Gastroesophageal sphincter (tissue), 4 donors: ENCODE measurements at regions not wholly inside any gene's neighbourhood (a gene's known extent, or its start where the extent isn't known, plus 50 kb on each side); places are given as distances from the start of the nearest gene placed in this dataset.
"Not testable (repeated sequence)": the region's sequence is repeated elsewhere in the genome, so short reads cannot be mapped to it uniquely, and the experiment has no call there.

ENCODE experiments used
- ATAC-seq: fragments of 150-250 bp; one replicate; pipeline ENCODE4 v1.9.1; 2016; ENCODE audit warnings: mild to moderate bottlenecking, moderate library complexity
- H3K27ac ChIP-seq, 4 donors: fragments of 200-600 bp; sonication (generic) in 3 of 4; 1 replicate in 3 of 4; 2 replicates in 1 of 4; pipeline ENCODE4 v1.5.1; 2016 to 2019
- H3K27me3 ChIP-seq: fragments of 200-600 bp; sonication (generic); one replicate; pipeline ENCODE4 v1.5.1; 2019
- H3K36me3 ChIP-seq, 2 donors: fragments of 200-600 bp; sonication (generic); one replicate each; pipeline ENCODE4 v1.5.1; 2019; ENCODE audit warnings: control low read depth in 1 of 2
- H3K4me1 ChIP-seq, 3 donors: fragments of 200-600 bp; sonication (generic); 1 replicate in 2 of 3; 2 replicates in 1 of 3; pipeline ENCODE4 v1.5.1; 2016 to 2019; ENCODE audit warnings: control low read depth in 2 of 3
- H3K4me3 ChIP-seq, 2 donors: fragments of 200-600 bp; sonication (generic); one replicate each; pipeline ENCODE4 v1.5.1; 2019; ENCODE audit warnings: mild to moderate bottlenecking in 1 of 2, moderate library complexity in 1 of 2
- H3K9me3 ChIP-seq, 3 donors: fragments of 200-600 bp; sonication (generic); one replicate each; pipeline ENCODE4 v1.5.1; 2017 to 2019; ENCODE audit warnings: control low read depth in 2 of 3
- WGBS, 2 donors: methylation state at CpG; one replicate each; pipeline ENCODE4 v1.1.5; 2018; ENCODE audit warnings: low coverage in 1 of 2; 5-methylcytosine and 5-hydroxymethylcytosine counted together

- H3K4me1 ChIP-seq, ATAC-seq, H3K27ac ChIP-seq, H3K9me3 ChIP-seq, H3K4me3 ChIP-seq, H3K36me3 ChIP-seq: not testable (repeated sequence)
- 73% methylated on average over 2 of the region's 2 CpGs; no CpG with 5 or more reads in 1 of the 2 donors for WGBS, 2 donors
- H3K27me3 ChIP-seq: peaks cover 12% of the 10 kb centered on the region
Observed at GRCh38 chr11:67940440-67940839, 63.5 kb downstream of the UNC93B1 start.

DNA sequence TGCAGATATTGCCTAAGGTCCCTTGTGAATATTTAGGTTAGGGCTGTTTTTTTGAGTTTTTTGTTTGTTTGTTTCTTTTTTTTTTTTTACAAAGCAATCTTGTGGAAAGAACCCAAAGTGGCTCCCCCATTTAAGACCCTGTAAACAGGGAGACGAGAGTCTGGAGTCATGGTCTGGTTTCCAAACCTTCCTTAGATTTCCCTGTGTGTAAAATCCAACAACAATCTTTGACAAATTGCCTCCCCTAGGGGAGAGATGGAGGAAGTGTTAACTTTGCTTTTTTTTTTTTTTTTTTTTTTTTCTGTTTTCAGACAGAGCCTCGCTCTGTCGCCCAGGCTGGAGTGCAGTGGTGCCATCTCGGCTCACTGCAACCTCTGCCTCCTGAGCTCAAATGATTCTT lies 64.9 kb downstream of the UNC93B1 start:
- H3K27ac ChIP-seq, ATAC-seq, H3K36me3 ChIP-seq, H3K9me3 ChIP-seq, H3K4me1 ChIP-seq, H3K4me3 ChIP-seq: not testable (repeated sequence)
- 17% methylated on average over 1 of the region's 4 CpGs; no CpG with 5 or more reads in 1 of the 2 donors for WGBS, 2 donors
- peaks cover 12% of the 10 kb centered on the region for H3K27me3 ChIP-seq

DNA sequence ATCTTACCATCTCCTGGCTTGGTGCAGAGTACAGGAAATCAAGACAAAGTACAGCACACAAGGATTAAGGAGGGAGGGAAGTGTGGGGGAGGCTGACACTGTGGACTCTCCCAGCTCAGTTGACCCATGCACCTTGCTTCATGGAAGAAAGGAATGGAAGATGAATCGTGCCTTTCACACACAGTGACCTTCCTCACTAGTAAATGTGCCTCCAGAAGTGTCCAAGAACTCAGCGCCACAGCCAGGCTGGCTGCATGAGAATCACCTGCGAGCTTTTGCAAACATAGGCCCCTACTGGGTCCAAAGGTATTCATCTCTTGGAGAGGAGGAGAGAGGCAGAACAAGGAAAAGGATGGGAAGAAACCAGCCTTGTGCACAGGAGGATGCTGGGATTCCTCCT lies 65.5 kb downstream of the UNC93B1 start:
- not testable (repeated sequence) for H3K27ac ChIP-seq, H3K4me1 ChIP-seq, H3K4me3 ChIP-seq, H3K36me3 ChIP-seq, ATAC-seq, H3K9me3 ChIP-seq
- peaks cover 12% of the 10 kb centered on the region for H3K27me3 ChIP-seq
- 64% methylated on average over 3 of the region's 3 CpGs; no CpG with 5 or more reads in 1 of the 2 donors for WGBS, 2 donors

DNA sequence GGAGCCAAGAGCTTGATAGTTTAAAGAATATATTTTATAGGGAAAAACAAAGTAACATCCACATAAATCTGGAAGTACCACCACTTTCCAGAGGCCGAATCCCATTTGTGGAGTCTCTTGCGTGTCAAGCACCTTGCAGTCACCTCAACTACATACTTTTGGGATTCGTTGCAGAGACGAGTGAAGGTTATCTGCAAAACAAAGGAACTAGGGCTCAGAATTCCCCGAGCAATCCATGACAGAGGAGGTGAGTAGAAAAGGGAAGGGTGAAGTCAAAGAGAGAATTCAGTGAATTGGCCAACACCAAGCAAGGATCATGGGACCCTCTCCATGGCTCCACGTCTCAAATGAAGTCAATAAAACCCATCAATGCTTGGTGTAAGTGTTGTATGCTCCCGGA lies 80.3 kb downstream of the UNC93B1 start:
- not testable (repeated sequence) for H3K27me3 ChIP-seq, H3K4me1 ChIP-seq, H3K9me3 ChIP-seq, H3K27ac ChIP-seq, ATAC-seq, H3K4me3 ChIP-seq, H3K36me3 ChIP-seq
- 47 to 58% methylated on average over 2 to 7 of the region's 7 CpGs for WGBS, 2 donors

DNA sequence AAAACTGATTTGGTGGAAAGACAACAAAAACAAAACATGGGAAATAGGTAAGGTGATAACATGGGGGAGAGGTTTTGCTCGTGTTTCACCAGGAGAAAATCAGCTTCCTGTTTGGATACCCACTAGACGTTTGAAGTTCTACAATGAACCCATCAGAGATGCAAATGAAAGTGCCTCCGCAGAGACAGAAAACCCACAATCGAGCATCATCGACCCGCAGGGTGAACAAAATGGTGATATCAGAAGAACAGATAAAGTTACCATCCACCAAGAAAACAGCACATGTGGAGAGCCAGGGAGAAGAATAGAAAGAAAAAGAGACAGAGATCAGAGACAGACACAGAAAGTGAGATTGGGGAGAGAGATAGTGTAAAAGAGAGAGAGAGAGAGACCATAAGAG lies 83.4 kb downstream of the UNC93B1 start:
- not testable (repeated sequence) for H3K27ac ChIP-seq, H3K4me3 ChIP-seq, H3K4me1 ChIP-seq, ATAC-seq, H3K36me3 ChIP-seq, H3K9me3 ChIP-seq, H3K27me3 ChIP-seq
- 61 to 70% methylated on average over 5 to 6 of the region's 6 CpGs for WGBS, 2 donors

DNA sequence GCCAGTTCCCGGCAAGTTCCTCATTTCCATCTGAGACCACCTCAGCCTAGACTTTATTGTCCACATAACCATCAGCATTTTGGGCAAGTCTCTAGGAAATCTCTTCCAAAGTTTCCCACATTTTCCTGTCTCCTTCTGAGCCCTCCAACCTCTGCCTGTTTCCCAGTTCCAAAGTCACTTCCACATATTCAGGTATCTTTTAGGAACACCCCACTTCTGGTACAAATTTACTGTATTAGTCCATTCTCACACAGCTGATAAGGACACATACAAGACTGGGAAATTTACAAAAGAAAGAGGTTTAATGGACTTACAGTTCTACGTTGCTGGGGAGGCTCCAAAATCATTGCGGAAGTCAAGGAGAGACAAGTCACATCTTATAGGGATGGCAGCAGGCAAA lies 91.7 kb downstream of the UNC93B1 start:
- H3K27ac ChIP-seq, H3K4me1 ChIP-seq, H3K36me3 ChIP-seq, ATAC-seq, H3K4me3 ChIP-seq: not testable (repeated sequence)
- peaks cover 0 to 13% (median 0%) of the 10 kb centered on the region in 3 donors for H3K9me3 ChIP-seq
- peaks cover 16% of the 10 kb centered on the region for H3K27me3 ChIP-seq
- WGBS, 2 donors: 77 to 90% methylated on average over 3 of the region's 3 CpGs

- H3K4me3 ChIP-seq, ATAC-seq, H3K36me3 ChIP-seq, H3K4me1 ChIP-seq, H3K27ac ChIP-seq: not testable (repeated sequence)
- Histone ChIP-seq H3K9me3 (peaks cover 0 to 13% (median 0%) of the 10 kb centered on the region in 3 donors), H3K27me3 (peaks cover 16% of the 10 kb centered on the region)
- WGBS, 2 donors: 100% methylated on average over 1 of the region's 2 CpGs; no CpG with 5 or more reads in 1 of the 2 donors
Observed at GRCh38 chr11:67911211-67911610, 92.7 kb downstream of the UNC93B1 start.

GRCh38 chr11:67910803-67911202 lies 93.1 kb downstream of the UNC93B1 start:
- WGBS, 2 donors: 88 to 100% methylated on average over 1 of the region's 1 CpG
- not testable (repeated sequence) for H3K4me1 ChIP-seq, ATAC-seq, H3K4me3 ChIP-seq, H3K27ac ChIP-seq, H3K36me3 ChIP-seq
- Histone ChIP-seq H3K27me3 (peaks cover 16% of the 10 kb centered on the region), H3K9me3 (peaks cover 0 to 13% (median 0%) of the 10 kb centered on the region in 3 donors)

GRCh38 chr11:67906969-67907368 lies 96.9 kb downstream of the UNC93B1 start:
- WGBS, 2 donors: no CpG with 5 or more reads among the region's 1 CpG
- not testable (repeated sequence) for H3K4me3 ChIP-seq, H3K4me1 ChIP-seq, ATAC-seq, H3K9me3 ChIP-seq, H3K27ac ChIP-seq, H3K36me3 ChIP-seq
- H3K27me3 ChIP-seq: peaks cover 16% of the 10 kb centered on the region

DNA sequence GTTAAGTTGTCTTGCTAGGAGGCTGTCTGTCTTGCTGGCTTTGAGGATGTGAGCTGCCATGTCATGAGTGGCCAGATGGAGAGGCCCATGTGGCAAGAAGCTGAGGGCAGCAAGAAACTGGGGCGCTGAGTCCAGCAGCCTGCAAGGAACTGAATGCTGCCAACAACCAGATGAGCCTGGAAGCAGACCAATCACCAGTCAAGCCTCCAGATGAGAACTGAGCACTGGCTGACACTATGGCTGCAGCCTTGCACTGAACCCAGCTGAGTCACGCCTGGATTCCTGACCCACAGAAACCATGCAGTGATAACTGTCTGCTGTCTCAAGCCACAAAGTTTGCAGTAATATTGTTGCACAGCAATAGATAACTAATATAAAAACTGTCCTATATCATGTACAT lies 104.4 kb downstream of the UNC93B1 start:
- not testable (repeated sequence) for H3K4me1 ChIP-seq, H3K9me3 ChIP-seq, ATAC-seq, H3K4me3 ChIP-seq, H3K27me3 ChIP-seq, H3K36me3 ChIP-seq, H3K27ac ChIP-seq
- WGBS, 2 donors: no CpG with 5 or more reads among the region's 2 CpGs

- H3K4me1 ChIP-seq, H3K9me3 ChIP-seq, H3K4me3 ChIP-seq, H3K27me3 ChIP-seq, H3K27ac ChIP-seq, H3K36me3 ChIP-seq, ATAC-seq: not testable (repeated sequence)
- WGBS, 2 donors: 67 to 73% methylated on average over 1 of the region's 1 CpG
Observed at GRCh38 chr11:67893487-67893886, 110.4 kb downstream of the UNC93B1 start.

DNA sequence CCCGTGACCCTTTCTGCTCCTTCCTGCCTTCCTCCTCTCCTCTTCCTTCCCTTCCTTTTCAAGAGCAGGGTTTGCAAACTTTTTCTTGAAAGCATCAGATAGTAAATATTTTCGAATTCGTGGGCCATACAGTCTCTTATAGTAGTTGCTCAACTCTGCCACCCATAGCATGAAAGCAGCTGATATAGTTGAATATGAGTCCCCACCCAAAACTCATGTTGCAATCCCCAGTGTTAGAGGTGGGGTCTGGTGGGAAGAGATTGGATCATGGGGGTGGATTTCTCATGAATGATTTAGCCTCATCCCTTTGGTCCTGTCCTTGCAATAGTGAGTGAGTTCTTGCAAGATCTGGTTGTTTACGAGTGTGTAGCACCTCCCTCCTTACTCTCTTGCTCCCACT lies 114.3 kb downstream of the UNC93B1 start:
- H3K4me1 ChIP-seq, ATAC-seq, H3K4me3 ChIP-seq, H3K9me3 ChIP-seq, H3K36me3 ChIP-seq, H3K27ac ChIP-seq: not testable (repeated sequence)
- 67 to 77% methylated on average over 3 of the region's 4 CpGs for WGBS, 2 donors
- peaks cover 35% of the 10 kb centered on the region for H3K27me3 ChIP-seq

DNA sequence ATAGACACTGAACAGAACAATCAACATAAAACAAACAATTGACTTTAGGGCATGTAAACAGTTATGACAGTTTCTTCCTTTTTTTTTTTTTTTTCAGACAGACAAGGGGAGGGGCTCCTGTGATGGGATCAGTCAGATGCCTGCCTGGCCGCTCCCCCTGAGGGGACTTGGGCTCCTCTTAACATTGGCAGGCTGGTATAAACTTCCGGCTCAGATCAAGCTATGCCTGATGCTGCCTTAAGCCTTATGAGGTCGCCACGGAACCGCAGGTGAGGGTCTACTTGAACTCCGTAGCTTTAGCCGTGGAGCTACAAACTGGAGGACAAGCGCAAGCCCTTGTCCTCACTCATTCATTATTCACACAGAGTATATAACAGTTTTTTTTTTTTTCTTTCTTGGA lies 115.8 kb downstream of the UNC93B1 start:
- H3K27ac ChIP-seq, H3K4me1 ChIP-seq, H3K36me3 ChIP-seq, H3K9me3 ChIP-seq, H3K4me3 ChIP-seq, ATAC-seq: not testable (repeated sequence)
- H3K27me3 ChIP-seq: peaks cover 35% of the 10 kb centered on the region
- 33% methylated on average over 4 of the region's 8 CpGs; no CpG with 5 or more reads in 1 of the 2 donors for whole genome bisulfite sequencing, 2 donors

GRCh38 chr11:67886672-67887071 lies 117.2 kb downstream of the UNC93B1 start:
- not testable (repeated sequence) for H3K9me3 ChIP-seq, ATAC-seq, H3K36me3 ChIP-seq, H3K4me3 ChIP-seq, H3K27ac ChIP-seq, H3K4me1 ChIP-seq
- H3K27me3 ChIP-seq: peaks cover 37% of the 10 kb centered on the region
- WGBS, 2 donors: 71% methylated on average over 6 of the region's 6 CpGs; no CpG with 5 or more reads in 1 of the 2 donors
